PC-3 (cell line): ENCODE measurements at regions not wholly inside any gene's neighbourhood (a gene's known extent, or its start where the extent isn't known, plus 50 kb on each side); places are given as distances from the start of the nearest gene placed in this dataset.

Source experiments
- CTCF ChIP-seq: fragments of 300-600 bp; sonication (generic); conservative IDR thresholded peaks from 2 replicates; pipeline ENCODE4 v1.5.1; 2017; ENCODE audit warnings: antibody characterized with exemption, low read depth, mild to moderate bottlenecking, low read length
- EZH2phosphoT487 ChIP-seq: fragments of 300-600 bp; sonication (generic); IDR thresholded peaks from 2 replicates; pipeline ENCODE4 v1.6.1; 2018; ENCODE audit warnings: mild to moderate bottlenecking, antibody characterized with exemption, low read length, borderline replicate concordance

- no peak for TF ChIP-seq CTCF
- no peak for TF ChIP-seq EZH2phosphoT487
These were observed 505.3 kb upstream of the PPP2R3A start for GRCh38 chr3:135460273-135460672.
